Parathyroid adenoma (tissue), 2 donors: ENCODE measurements at regions not wholly inside any gene's neighbourhood (a gene's known extent, or its start where the extent isn't known, plus 50 kb on each side); places are given as distances from the start of the nearest gene placed in this dataset.

Experiments
- H2AFZ ChIP-seq: fragments of 300-600 bp; sonication (generic); one replicate; pipeline ENCODE4 v1.7.0; 2017; ENCODE audit warnings: antibody characterized with exemption, mild to moderate bottlenecking
- H3K27ac ChIP-seq: fragments of 300-600 bp; sonication (generic); one replicate; pipeline ENCODE4 v1.7.0; 2017
- H3K27me3 ChIP-seq: fragments of 300-600 bp; sonication (generic); one replicate; pipeline ENCODE4 v1.7.0; 2017; ENCODE audit warnings: low read length; ENCODE audit not compliant: control insufficient read depth, insufficient read depth
- H3K36me3 ChIP-seq: fragments of 300-600 bp; sonication (generic); one replicate; pipeline ENCODE4 v1.7.0; 2017; ENCODE audit warnings: low read length; ENCODE audit not compliant: control insufficient read depth, insufficient read depth
- H3K4me1 ChIP-seq: fragments of 300-600 bp; sonication (generic); one replicate; pipeline ENCODE4 v1.7.0; 2017; ENCODE audit warnings: control low read depth
- H3K4me2 ChIP-seq: fragments of 300-600 bp; sonication (generic); one replicate; pipeline ENCODE4 v1.7.0; 2017; ENCODE audit warnings: low read length
- H3K4me3 ChIP-seq: fragments of 300-600 bp; sonication (generic); one replicate; pipeline ENCODE4 v1.7.0; 2017; ENCODE audit warnings: low read depth, low read length
- H3K79me2 ChIP-seq: fragments of 300-600 bp; sonication (generic); one replicate; pipeline ENCODE4 v1.7.0; 2017; ENCODE audit warnings: control low read depth
- H3K9ac ChIP-seq: fragments of 300-600 bp; sonication (generic); one replicate; pipeline ENCODE4 v1.7.0; 2017; ENCODE audit warnings: mild to moderate bottlenecking
- H3K9me3 ChIP-seq: fragments of 300-600 bp; sonication (generic); one replicate; pipeline ENCODE4 v1.7.0; 2017; ENCODE audit warnings: low read length; ENCODE audit not compliant: control insufficient read depth
- CTCF ChIP-seq: fragments of 300-600 bp; sonication (generic); IDR thresholded peaks from one replicate; pipeline ENCODE4 v1.7.0; 2017; ENCODE audit warnings: antibody characterized with exemption, mild to moderate bottlenecking
- donor health status: primary hyperparathyroidism.

GRCh38 chr10:111206521-111206920, 129.7 kb downstream of the ADRA2A start:
- no peak overlapping the region for H3K9ac ChIP-seq
- TF ChIP-seq CTCF, result no peak
- no peak overlapping the region for H3K4me3 ChIP-seq
- no peaks in the 10 kb centered on the region for H3K27me3 ChIP-seq
- no peaks in the 10 kb centered on the region for H3K36me3 ChIP-seq
- no peak overlapping the region for H2AFZ ChIP-seq
- H3K4me2 ChIP-seq, result no peak overlapping the region
- H3K79me2 ChIP-seq, result no peaks in the 10 kb centered on the region
- H3K27ac ChIP-seq, result no peak overlapping the region
- no peaks in the 10 kb centered on the region for H3K4me1 ChIP-seq
- H3K9me3 ChIP-seq, result no peaks in the 10 kb centered on the region

DNA sequence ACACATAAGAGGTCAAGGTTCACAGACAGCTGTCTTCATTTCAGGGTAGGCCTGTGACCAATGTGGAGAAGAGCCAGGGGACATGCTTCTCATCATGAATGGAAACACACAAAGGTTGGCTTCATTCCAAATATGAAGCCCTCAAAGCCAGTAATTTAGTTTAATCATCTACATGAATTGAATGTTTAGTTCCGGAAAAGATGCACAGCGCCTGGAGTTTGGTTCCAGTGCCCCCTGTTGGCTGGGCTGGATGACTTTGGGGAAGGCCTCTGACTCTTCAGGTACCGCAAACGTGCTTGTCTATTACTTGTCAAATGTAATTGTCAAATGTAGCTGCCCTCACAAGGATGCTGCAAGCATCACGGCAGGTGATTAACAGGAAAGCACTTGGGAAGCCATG, 130.7 kb downstream of the ADRA2A start:
- Histone ChIP-seq H3K9ac (no peak overlapping the region), H3K4me2 (no peak overlapping the region), H3K79me2 (no peaks in the 10 kb centered on the region), H2AFZ (no peak overlapping the region), H3K36me3 (no peaks in the 10 kb centered on the region), H3K27ac (no peak overlapping the region), H3K4me3 (no peak overlapping the region), H3K27me3 (no peaks in the 10 kb centered on the region), H3K4me1 (no peaks in the 10 kb centered on the region), H3K9me3 (no peaks in the 10 kb centered on the region)
- TF ChIP-seq CTCF, result no peak

- H3K27me3 ChIP-seq, result no peaks in the 10 kb centered on the region
These were observed 132.1 kb downstream of the ADRA2A start for GRCh38 chr10:111208951-111209350.

DNA sequence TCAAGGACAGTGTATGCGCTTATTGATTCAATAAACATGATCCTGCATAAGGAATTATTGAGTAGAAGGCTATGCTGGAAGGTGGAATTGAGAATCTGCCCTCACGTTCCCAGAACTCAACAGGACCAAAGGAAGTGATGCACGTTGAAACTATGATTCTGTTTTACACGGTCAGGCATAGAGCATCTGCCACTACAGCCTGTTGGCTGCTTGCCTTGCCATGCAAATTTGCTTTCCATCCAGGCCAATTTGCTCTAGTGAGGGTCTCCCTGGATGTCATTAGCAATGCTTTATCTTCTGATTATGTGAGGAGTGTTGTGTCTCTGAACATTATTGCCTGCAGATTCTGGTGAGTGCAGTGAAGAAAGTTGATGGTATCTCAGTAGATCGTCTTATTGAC, 132.9 kb downstream of the ADRA2A start:
- Histone ChIP-seq H3K27ac (no peak overlapping the region), H2AFZ (no peak overlapping the region), H3K4me3 (no peak overlapping the region), H3K4me1 (no peaks in the 10 kb centered on the region), H3K79me2 (no peaks in the 10 kb centered on the region), H3K4me2 (no peak overlapping the region), H3K9me3 (no peaks in the 10 kb centered on the region), H3K9ac (no peak overlapping the region), H3K27me3 (no peaks in the 10 kb centered on the region), H3K36me3 (no peaks in the 10 kb centered on the region)
- TF ChIP-seq CTCF, result no peak

More at GRCh38 chr10:111208951-111209350, 132.1 kb downstream of the ADRA2A start:
- TF ChIP-seq CTCF, result no peak
- Histone ChIP-seq H3K9ac (no peak overlapping the region), H3K4me2 (no peak overlapping the region), H3K4me1 (no peaks in the 10 kb centered on the region), H2AFZ (no peak overlapping the region), H3K9me3 (no peaks in the 10 kb centered on the region), H3K27ac (no peak overlapping the region), H3K36me3 (no peaks in the 10 kb centered on the region), H3K79me2 (no peaks in the 10 kb centered on the region), H3K4me3 (no peak overlapping the region)

- Histone ChIP-seq H3K79me2 (no peaks in the 10 kb centered on the region), H2AFZ (no peak overlapping the region), H3K4me3 (no peak overlapping the region), H3K4me2 (no peak overlapping the region), H3K9me3 (no peaks in the 10 kb centered on the region), H3K4me1 (no peaks in the 10 kb centered on the region), H3K27me3 (no peaks in the 10 kb centered on the region), H3K9ac (no peak overlapping the region), H3K36me3 (no peaks in the 10 kb centered on the region), H3K27ac (no peak overlapping the region)
- TF ChIP-seq CTCF, result no peak
These were observed 134.4 kb downstream of the ADRA2A start for GRCh38 chr10:111211241-111211640.
